C4-2B (cell line): ENCODE measurements at regions not wholly inside any gene's neighbourhood (a gene's known extent, or its start where the extent isn't known, plus 50 kb on each side); places are given as distances from the start of the nearest gene placed in this dataset.

Source experiments
- H3K27ac ChIP-seq: fragments of 450-650 bp; 2 replicates; pipeline ENCODE4 v1.5.1; 2017
- ZFX ChIP-seq: fragments of 450-650 bp; IDR thresholded peaks from 2 replicates; pipeline ENCODE4 v1.6.1; 2017
- TF ChIP-seq, protein P1 (sequence below): fragments of 450-650 bp; conservative IDR thresholded peaks from 2 replicates; pipeline ENCODE4 v1.5.1; 2017; ENCODE audit warnings: mild to moderate bottlenecking

- no peak overlapping the region for H3K27ac ChIP-seq
- TF ChIP-seq ZFX, result no peak
- TF ChIP-seq, protein P1, sequence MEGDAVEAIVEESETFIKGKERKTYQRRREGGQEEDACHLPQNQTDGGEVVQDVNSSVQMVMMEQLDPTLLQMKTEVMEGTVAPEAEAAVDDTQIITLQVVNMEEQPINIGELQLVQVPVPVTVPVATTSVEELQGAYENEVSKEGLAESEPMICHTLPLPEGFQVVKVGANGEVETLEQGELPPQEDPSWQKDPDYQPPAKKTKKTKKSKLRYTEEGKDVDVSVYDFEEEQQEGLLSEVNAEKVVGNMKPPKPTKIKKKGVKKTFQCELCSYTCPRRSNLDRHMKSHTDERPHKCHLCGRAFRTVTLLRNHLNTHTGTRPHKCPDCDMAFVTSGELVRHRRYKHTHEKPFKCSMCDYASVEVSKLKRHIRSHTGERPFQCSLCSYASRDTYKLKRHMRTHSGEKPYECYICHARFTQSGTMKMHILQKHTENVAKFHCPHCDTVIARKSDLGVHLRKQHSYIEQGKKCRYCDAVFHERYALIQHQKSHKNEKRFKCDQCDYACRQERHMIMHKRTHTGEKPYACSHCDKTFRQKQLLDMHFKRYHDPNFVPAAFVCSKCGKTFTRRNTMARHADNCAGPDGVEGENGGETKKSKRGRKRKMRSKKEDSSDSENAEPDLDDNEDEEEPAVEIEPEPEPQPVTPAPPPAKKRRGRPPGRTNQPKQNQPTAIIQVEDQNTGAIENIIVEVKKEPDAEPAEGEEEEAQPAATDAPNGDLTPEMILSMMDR, result no peak
Observed at GRCh38 chr14:88064841-88065240, 59.9 kb downstream of the GPR65 start.

DNA sequence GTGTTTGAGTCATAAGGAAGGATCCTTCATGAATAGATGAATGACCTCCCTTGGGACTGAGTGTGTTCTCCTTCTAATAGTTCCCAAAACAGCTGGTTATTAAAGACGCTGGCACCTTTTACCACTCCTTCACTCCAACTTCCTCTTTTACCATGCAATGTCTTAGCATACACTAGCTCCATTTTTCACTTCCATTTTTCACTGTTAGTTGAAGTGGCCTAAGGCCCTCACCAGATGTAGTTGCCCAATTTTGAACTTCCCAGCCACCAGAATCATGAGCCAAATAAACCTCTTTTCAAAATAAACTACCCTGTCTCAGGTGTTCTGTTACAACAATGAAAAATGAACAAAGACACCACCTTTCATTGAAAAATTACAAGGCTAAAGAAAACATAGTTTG, 64.7 kb downstream of the GPR65 start:
- TF ChIP-seq, protein P1, result no peak
- TF ChIP-seq ZFX, result no peak
- no peak overlapping the region for H3K27ac ChIP-seq

DNA sequence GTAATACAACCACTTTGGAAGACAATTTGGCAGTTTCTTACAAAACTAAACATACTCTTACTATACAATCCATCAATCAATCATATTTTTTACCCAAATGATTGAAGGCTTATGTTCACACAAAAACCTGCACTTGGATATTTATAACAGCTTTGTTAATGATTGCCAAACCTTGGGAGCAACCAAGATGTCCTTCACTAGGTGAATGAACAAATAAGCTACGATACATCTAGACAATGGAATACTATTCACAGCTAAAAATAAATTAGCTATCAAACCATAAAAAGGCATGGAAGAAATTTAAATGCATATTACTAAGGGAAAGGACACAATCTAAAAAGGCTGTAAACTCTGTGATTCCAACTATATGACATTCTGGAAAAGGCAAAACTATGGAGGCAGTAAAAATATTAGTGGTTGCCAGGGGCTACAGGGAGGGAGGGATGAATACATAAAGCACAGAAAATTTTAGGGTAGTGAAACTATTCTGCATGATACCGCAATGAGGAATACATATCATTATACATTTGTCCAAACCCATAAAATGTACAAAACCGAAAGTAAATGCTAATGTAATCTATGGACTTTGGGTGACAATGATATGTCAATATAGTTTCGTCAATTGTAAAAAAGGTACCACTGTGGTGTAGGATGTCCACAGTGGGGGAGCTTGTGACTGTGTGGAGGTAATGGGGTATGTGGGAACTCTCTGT, 70.5 kb downstream of the GPR65 start:
- no peak overlapping the region for H3K27ac ChIP-seq
- TF ChIP-seq, protein P1, result no peak
- TF ChIP-seq ZFX, result no peak

- TF ChIP-seq, protein P1, result no peak
- TF ChIP-seq ZFX, result no peak
- no peak overlapping the region for H3K27ac ChIP-seq
Observed at GRCh38 chr14:88078525-88078924, 73.6 kb downstream of the GPR65 start.

- no peak overlapping the region for H3K27ac ChIP-seq
- TF ChIP-seq, protein P1, result no peak
- TF ChIP-seq ZFX, result no peak
Observed at GRCh38 chr14:88079624-88080023, 74.7 kb downstream of the GPR65 start.

GRCh38 chr14:88085736-88086135, 80.8 kb downstream of the GPR65 start:
- no peak for TF ChIP-seq ZFX
- TF ChIP-seq, protein P1, result no peak
- H3K27ac ChIP-seq, result no peak overlapping the region

DNA sequence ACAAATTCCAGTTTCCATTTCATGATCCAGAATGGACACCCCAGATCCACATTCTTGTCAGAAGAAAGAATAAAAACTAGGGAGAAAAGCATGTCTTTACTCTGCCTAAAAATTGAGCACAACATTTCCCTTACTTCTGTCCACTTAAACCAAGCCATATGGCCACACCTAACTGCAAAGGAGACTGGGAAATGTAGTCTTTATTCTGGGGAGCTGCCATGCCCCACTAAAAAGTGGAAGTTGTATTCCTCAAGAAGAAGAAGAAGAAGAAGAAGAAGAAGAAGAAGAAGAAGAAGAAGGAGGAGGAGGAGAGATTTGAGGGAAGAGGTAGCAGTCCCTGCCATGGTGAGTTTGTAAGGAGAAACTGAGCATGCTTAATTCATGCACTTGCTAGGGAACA, 84.5 kb downstream of the GPR65 start:
- no peak overlapping the region for H3K27ac ChIP-seq
- TF ChIP-seq, protein P1, result no peak
- no peak for TF ChIP-seq ZFX
